ENCODE measurements at regions not wholly inside any gene's neighbourhood (a gene's known extent, or its start where the extent isn't known, plus 50 kb on each side); places are given as distances from the start of the nearest gene placed in this dataset.

- peaks cover 4% of the 10 kb centered on the region; the same call in 1 of the 2 replicates for H3K4me1 ChIP-seq (ENCODE audit: insufficient read depth)
- no peak overlapping the region for H3K27ac Mint-ChIP-seq
- H3K36me3 Mint-ChIP-seq (ENCODE audit: low read depth) = no peaks in the 10 kb centered on the region
- H3K36me3 ChIP-seq (ENCODE audit: insufficient read depth) = no peaks in the 10 kb centered on the region
- H3K27me3 ChIP-seq (ENCODE audit: insufficient read depth) = no peaks in the 10 kb centered on the region
- H3K27me3 Mint-ChIP-seq (ENCODE audit: insufficient read depth, low read depth, poor library complexity) = no peaks in the 10 kb centered on the region
- TF ChIP-seq CTCF (conservative IDR thresholded peaks at IDR 0.05; ENCODE audit: low read depth in 2 of 2) (no peak), EZH2 (IDR thresholded peaks at IDR 0.05; ENCODE audit: low read depth, unreplicated experiment) (no peak), POLR2AphosphoS5 (IDR thresholded peaks at IDR 0.05; ENCODE audit: low read depth) (no peak), CREB1 (CRISPR knock-in tag; IDR thresholded peaks at IDR 0.05; ENCODE audit: low read depth) (no peak), NANOG (IDR thresholded peaks at IDR 0.05; ENCODE audit: borderline replicate concordance) (no peak), EZH2phosphoT487 (IDR thresholded peaks at IDR 0.05; ENCODE audit: unreplicated experiment) (no peak)
- no peak overlapping the region for H3K4me3 ChIP-seq
- no peaks in the 10 kb centered on the region for H3K79me2 ChIP-seq (replicated peaks; ENCODE audit: insufficient read depth)
- no peaks in the 10 kb centered on the region for H4K20me1 ChIP-seq (replicated peaks; ENCODE audit: insufficient read depth)
- H3K27ac ChIP-seq (ENCODE audit: low read depth) = no peak overlapping the region
- H3K9me3 Mint-ChIP-seq = 0 out of 3 replicates have a peak, but pooled peaks cover 3% of the 10 kb centered on the region
- no peak overlapping the region for H3K4me2 ChIP-seq
- no peaks in the 10 kb centered on the region for H3K9me2 ChIP-seq (ENCODE audit: insufficient read depth)
- H2AFZ ChIP-seq = no peak overlapping the region
- DNase-seq (ENCODE audit: low spot score) (no peak), ATAC-seq (no peak)
- no peaks in the 10 kb centered on the region for H3K4me1 Mint-ChIP-seq
- no peaks in the 10 kb centered on the region for H3F3A ChIP-seq (replicated peaks; ENCODE audit: low read depth)
- no peak overlapping the region for H3K4me3 Mint-ChIP-seq
Measured at GRCh38 chr14:40374221-40374620, 942.0 kb upstream of the FBXO33 start.

GRCh38 chr14:40371011-40371410 is 938.8 kb upstream of the FBXO33 start:
- Histone ChIP-seq H3K27me3 (ENCODE audit: insufficient read depth) (no peaks in the 10 kb centered on the region), H2AFZ (no peak overlapping the region), H3K4me3 (no peak overlapping the region), H3F3A (replicated peaks; ENCODE audit: low read depth) (no peaks in the 10 kb centered on the region), H3K36me3 (ENCODE audit: insufficient read depth) (no peaks in the 10 kb centered on the region), H3K27ac (ENCODE audit: low read depth) (no peak overlapping the region), H3K9me2 (ENCODE audit: insufficient read depth) (no peaks in the 10 kb centered on the region), H3K4me1 (ENCODE audit: insufficient read depth) (peaks cover 4% of the 10 kb centered on the region; the same call in 1 of the 2 replicates), H4K20me1 (replicated peaks; ENCODE audit: insufficient read depth) (no peaks in the 10 kb centered on the region), H3K4me2 (no peak overlapping the region), H3K79me2 (replicated peaks; ENCODE audit: insufficient read depth) (no peaks in the 10 kb centered on the region)
- ATAC-seq (no peak), DNase-seq (ENCODE audit: low spot score) (no peak)
- H3K27me3 Mint-ChIP-seq (ENCODE audit: insufficient read depth, low read depth, poor library complexity) = no peaks in the 10 kb centered on the region
- no peaks in the 10 kb centered on the region for H3K9me3 Mint-ChIP-seq
- no peaks in the 10 kb centered on the region; the same call in 2 of the 3 replicates for H3K36me3 Mint-ChIP-seq (ENCODE audit: low read depth)
- no peak overlapping the region for H3K27ac Mint-ChIP-seq
- no peaks in the 10 kb centered on the region for H3K4me1 Mint-ChIP-seq
- no peak overlapping the region for H3K4me3 Mint-ChIP-seq
- TF ChIP-seq EZH2 (IDR thresholded peaks at IDR 0.05; ENCODE audit: low read depth, unreplicated experiment) (no peak), ZNF331 (CRISPR knock-in tag; IDR thresholded peaks at IDR 0.05; ENCODE audit: low read depth) (no peak), REST (IDR thresholded peaks at IDR 0.05; ENCODE audit: unreplicated experiment) (no peak), POLR2AphosphoS5 (IDR thresholded peaks at IDR 0.05; ENCODE audit: low read depth) (no peak), NANOG (IDR thresholded peaks at IDR 0.05; ENCODE audit: borderline replicate concordance) (no peak), CREB1 (CRISPR knock-in tag; IDR thresholded peaks at IDR 0.05; ENCODE audit: low read depth) (no peak), STAT1 (IDR thresholded peaks at IDR 0.05; ENCODE audit: unreplicated experiment) (no peak), EZH2phosphoT487 (IDR thresholded peaks at IDR 0.05; ENCODE audit: unreplicated experiment) (no peak), ZNF114 (CRISPR knock-in tag; IDR thresholded peaks at IDR 0.05) (no peak), JUNB (IDR thresholded peaks at IDR 0.05; ENCODE audit: unreplicated experiment) (no peak), ETS1 (IDR thresholded peaks at IDR 0.05) (no peak), CTCF (conservative IDR thresholded peaks at IDR 0.05; ENCODE audit: low read depth in 2 of 2) (no peak)

Measured in GM23338 (cell line).